ENCODE measurements at regions not wholly inside any gene's neighbourhood (a gene's known extent, or its start where the extent isn't known, plus 50 kb on each side); places are given as distances from the start of the nearest gene placed in this dataset.

DNA sequence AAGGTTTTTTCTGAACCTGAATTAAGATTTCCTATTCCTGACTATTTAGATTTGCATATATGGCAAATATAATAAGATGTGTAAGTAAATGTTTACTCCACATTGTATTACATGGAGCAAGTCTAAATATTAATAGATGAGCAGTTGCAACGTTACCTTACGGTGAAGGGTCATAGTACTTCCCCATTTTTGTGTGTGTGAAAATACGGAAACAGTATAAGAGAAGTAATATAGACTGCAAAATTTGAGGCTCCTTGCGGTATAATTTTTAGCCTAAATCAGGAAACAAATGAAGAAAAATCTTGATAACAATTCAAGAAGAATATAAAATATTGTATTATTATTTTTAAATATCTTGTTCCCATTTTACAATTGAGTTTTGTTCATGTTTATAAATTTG lies 434.2 kb downstream of the GRB14 start:
- Histone ChIP-seq H3K27ac (no peak overlapping the region), H3K4me3 (no peak overlapping the region)

DNA sequence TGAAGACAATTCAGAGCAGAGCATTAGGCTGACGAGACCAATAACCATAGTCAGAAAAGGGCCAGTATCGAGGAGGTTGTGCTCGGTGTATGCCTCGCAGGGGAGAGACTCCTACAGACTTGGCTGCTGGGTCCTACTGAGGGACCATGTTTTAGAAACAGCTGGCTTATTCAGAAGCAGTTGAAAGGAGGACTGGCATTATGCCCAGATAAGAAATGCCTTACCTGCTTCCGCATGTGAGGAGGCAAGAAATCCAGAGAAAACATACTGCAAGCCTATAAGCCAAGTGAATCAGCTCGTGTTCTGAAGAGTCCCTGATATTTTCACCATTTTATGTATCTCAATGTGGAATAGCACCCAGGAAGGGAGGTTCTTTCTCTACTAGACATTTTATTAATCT lies 434.7 kb downstream of the GRB14 start:
- H3K4me3 ChIP-seq: no peak overlapping the region
- no peak overlapping the region for H3K27ac ChIP-seq

DNA sequence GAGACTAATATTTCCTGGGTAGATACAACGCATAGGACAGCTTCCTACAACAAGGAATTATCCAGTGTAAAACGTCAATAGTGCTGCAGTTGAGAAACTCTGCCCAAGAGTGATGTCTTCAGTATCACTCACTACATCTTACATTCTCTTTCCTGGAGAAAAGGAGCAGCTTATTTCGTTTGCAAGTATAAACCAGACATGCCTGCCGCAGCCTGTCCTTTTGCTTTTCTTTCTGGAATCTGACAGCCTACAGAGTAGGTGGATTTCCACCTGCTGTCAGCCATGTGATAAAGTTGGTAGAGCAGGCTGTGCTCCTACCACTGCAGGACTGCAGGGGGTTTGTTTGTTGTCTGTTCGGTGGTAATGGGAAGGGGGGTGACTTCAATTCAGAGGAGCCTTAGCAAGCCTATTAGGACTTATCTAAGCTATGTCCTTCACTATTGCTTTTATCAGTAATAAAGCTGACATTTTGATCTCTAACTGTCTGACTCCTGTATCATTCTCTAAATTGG lies 439.1 kb downstream of the GRB14 start:
- no peak overlapping the region for H3K27ac ChIP-seq
- H3K4me3 ChIP-seq: no peak overlapping the region

DNA sequence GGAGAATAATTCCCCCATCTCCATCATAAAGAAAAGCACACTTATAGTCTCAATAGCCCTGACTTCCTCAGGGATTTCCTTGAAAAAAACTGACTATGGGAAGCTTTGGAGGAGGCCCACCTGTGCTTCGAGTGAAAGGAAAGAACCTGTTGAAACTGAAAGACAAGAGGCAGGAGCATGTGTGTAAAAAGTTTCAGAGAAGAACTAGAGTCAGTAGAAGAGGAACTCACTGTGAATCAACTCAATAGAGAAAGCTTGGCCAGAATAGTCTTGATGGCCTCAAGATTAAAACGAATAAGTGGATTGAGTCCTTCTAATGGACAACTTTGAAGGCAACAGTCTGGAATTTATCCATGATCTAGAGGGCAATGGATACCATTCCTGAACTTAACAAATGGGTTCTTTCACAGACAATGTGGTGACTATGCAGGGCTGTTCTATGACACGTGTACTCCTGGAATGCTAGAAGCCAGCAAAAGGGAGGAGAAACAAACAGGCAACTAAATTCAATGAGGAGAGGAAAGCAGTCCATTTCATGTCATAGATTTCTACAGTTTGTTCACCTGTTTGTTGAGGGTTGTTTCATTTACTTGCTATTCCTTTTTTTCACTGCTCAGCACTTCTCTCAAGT lies 442.3 kb downstream of the GRB14 start:
- H3K27ac ChIP-seq: no peak overlapping the region
- H3K4me3 ChIP-seq: no peak overlapping the region

DNA sequence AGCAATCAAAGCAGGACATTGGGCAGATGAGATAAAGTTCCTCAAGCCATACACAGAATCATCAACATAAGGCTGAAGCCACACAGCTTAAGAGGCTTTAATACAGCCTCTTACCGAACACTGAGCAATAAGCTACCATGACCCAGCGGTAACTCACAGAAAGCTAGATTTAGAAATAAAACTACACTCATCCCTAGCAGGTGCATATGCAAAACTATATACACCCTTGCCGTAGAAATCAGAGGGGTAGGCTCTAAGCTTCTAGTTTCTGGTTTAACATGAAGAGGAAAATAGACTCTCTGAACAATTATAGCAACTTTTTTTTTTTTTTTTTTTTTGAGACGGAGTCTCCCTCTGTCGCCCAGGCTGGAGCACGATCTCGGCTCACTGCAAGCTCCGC lies 428.8 kb upstream of the FIGN start:
- no peak overlapping the region for H3K4me3 ChIP-seq

DNA sequence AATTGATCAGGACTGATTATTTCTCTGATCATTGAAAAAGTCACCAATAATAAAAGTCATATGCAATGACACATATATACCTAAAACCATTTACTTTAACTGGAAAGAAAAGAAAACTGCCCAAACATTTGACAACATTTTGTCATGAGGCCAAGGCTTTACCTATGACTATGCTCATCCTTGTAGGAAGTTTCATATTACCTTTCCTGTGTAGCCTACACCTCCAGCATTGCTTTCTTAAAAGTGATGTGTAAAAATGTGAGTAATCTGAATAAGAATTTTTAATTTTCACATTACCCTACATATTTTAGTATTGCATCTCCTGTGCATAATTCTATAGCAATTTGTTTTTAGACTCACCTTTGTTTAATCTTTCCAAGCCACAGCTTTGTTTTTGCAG lies 419.8 kb upstream of the FIGN start:
- H3K27ac ChIP-seq: no peak overlapping the region
- no peak overlapping the region for H3K4me3 ChIP-seq

More for the DNA sequence above, 428.8 kb upstream of the FIGN start:
- no peak overlapping the region for H3K27ac ChIP-seq

DNA sequence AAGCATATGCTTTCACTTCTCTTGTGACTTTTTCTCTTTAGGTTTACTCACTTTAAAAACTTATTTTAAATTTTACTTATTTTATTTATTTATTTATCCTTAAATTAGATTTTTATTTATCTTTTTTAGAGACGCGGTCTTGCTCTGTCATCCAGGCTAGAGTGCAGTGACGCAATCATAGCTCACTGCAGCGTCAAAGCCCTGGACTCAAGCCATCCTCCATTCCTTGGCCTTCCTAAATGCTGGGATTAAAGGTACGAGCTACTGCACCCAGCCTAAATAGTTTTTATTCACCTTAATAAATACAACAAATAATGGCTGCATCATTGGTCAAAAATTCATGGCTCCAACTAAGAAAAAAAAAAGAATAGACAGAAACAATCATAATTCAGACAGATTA lies 415.7 kb upstream of the FIGN start:
- Histone ChIP-seq H3K4me3 (no peak overlapping the region), H3K27ac (no peak overlapping the region)

DNA sequence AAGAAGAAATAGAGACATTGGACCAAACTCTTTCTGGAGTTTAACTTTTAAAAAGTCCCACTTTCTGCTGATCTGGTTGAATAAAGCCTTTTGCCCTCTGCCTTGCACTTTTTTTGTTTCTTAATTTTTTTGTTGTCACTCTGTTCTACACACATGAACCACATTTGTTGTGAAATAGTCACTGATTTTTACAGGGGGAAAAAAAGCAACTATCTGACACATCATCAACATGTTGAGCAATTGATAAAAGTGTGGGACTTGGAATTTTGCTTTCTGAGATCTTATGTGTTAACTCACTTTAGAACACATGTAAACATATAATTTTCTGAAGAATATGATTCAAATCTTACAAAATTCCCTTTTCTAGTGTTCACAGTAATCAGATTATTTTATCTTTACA lies 414.8 kb upstream of the FIGN start:
- Histone ChIP-seq H3K4me3 (no peak overlapping the region), H3K27ac (no peak overlapping the region)

DNA sequence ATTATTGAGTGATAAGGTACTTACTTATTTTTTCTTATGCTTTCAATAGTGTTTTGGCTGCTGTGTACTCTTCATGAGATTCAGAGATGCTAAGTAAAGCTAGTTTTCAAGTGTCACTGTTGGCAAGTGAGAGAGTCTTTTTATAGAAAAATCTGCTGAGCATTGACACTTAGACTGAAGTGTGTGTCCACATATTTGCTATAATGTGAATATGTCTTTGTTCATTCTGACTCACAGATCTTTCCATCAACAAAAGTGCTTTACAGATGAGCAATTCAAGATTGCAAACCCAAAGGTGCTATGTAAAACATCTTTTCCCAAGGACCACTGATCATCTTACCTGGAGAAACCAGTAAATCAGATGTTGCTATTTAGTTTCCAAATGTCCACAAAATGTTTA lies 410.6 kb upstream of the FIGN start:
- Histone ChIP-seq H3K27ac (no peak overlapping the region), H3K4me3 (no peak overlapping the region)

DNA sequence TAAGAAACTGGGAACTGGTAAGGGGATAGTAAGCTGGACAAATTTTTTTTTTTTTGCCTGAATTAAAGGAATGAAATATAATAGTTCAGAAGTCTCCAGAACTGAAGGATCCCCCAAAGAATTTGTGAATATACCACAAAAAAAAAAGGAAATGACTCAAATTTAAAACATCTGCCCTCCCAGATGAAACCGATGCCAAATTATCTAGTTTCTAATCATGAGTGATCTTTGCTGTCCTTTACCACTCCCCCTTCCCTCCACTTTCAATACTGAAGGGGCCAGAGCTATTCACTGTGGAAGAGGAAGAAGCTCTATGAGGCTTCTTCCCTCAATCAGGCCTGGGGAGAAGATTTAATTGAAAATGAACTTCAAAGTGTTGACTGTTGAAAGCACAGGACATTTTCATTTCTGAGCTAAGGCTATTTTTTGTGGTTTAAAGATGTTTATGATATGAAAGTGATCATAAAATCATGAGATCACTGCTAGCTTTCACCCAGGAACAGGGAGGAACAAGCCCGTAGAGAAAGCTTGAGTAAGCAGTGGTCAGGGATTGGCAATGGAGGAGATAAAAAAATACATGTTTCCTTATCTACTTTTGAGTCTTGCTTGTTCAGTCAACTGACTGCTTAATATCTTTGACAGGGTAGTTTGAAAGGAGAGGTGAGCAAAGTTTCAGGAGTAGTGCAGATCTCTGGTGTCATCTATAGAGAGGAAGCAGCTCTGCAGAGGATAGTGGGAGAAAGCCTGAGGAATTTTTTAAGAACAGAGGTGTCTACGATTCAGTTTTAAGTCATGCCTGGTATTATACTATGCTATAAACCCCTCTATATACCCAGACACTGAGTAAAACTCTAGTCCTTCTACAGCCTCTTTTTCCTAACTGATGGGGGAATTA lies 409.5 kb upstream of the FIGN start:
- no peak overlapping the region for H3K4me3 ChIP-seq
- no peak overlapping the region for H3K27ac ChIP-seq

DNA sequence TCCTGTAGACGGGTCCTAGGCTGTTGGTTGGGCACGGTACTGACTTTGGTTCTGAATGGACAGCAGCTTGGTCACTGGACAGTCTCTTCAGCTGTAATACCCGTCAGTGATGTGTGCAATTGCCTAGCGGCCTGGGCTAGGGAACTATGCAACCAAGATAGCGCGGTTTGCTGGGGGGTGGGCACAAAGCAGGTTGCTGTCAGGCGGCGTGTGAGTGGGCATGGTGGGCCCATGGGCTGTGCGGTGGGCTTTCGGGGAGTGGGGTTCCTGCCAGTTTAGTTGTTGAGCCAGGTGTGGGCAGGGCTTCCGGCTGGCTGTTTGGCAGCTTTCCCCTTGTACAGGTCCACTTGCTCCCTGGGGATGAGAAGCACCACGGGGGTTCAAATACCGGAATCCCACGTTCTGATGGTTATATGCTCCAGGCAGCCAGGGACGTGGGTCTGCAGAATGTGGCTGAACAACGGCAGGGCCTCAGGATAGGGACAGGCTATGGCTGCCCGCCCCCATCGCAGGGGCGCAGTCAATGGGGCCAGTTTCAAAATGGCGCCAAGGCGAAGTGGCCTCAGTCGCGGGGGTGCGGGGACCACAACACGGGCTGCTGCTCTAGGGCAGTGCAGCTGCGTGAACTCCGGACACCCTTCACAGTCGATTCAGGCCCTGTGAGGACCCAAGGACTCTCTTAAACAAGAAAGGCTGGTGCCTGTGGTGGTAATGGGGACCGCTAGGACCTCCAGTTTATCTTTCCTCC lies 407.5 kb upstream of the FIGN start:
- Histone ChIP-seq H3K4me3 (no peak overlapping the region), H3K27ac (no peak overlapping the region)

DNA sequence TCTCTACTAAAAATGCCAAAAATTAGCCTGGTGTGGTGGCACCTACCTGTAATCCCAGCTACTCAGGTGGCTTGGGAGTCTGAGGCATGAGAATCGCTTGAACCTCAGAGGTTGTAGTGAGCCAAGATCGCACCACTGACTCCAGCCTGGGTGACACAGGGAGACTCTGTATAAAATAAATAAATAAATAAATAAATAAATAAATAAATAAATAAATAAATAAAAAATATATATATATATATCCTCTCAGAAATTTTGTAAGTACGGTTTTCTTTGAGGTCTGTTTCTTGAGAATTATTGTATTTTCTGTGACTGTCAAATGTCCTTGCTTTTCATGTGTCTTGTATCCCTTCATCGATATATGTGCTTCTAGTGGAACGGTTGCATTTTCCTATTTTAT lies 406.9 kb upstream of the FIGN start:
- no peak overlapping the region for H3K4me3 ChIP-seq
- H3K27ac ChIP-seq: no peak overlapping the region

DNA sequence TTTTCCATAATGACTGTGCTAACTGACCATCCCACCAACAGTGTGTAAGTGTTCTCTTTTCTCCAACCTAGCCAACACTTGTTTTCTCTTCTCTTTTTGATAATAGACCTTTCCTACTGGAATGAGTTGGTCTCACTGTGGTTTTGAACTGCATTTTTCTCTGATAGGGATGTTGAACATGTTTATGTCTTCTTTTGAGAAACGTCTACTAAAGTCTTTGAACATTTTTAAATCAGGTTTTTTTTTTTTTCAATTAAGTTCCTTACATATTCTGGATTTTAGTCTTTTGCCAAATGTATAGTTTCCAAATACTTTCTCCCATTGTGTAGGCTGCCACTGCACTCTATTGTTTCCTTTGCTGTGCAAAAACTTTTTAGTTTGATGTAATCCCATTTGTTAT lies 405.5 kb upstream of the FIGN start:
- Histone ChIP-seq H3K4me3 (no peak overlapping the region), H3K27ac (no peak overlapping the region)

DNA sequence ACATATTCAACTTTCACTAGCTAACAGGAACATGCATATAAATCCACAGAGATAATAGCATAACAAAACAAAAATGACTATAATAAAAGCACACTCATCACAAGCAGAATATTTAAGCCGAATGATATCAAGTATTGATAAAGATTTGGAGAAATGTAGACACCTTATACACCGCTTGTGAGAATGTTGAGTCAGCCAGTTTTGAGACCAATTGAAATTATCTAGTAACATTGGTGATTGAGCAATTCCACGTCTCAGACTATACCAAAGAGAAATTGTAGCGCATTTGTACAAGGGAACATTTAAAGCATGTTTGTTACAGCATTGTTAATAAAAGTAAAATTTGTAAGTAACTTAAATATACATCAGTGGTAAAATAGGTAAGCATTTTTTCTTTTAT lies 402.9 kb upstream of the FIGN start:
- H3K27ac ChIP-seq: no peak overlapping the region

DNA sequence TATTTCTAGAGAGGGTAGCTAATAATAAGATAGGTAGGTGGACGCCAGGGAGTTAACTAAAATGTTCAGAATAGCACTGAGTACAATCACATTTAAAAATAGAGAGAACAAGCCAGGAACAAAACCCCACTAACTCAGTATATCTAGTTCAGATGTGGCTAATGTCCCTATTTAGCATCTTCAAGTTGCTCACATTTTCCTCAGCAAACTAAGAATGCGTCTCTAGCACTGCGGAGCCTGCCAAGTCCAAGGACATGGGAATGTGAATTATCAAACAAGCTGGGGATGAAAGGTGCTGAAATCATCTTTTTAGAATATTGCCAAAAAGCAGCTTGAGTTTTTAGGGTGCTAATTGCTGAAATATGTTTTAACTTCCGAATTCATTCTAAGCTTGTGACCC lies 398.5 kb upstream of the FIGN start:
- H3K4me3 ChIP-seq: no peak overlapping the region

More for the DNA sequence above, 402.9 kb upstream of the FIGN start:
- no peak overlapping the region for H3K4me3 ChIP-seq

DNA sequence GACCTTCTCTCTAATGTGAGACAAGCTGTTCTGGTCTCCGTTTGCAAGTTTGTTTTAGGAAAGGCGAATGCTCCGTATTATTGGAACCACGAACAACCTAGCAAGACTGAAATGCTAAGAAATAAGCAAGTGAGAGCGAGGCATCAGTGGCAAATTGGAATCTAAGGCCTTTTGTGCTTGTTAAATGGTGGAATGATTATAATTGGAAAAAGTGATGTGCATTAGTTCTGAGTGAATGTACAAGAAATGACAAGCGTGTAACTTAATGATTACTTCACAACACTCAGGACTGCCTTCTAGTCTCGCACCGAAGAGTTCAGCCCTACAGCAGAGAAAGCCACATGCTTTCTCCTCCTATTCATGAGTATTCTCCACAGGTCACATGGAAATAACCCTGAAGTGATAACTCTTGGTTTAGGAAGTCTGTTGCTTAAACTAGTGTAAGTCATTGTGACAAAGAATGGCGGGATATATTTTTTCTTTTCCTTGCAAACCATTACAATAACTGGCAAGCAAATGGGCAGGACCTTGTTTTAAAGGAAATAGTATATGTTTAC lies 392.2 kb upstream of the FIGN start:
- Histone ChIP-seq H3K4me3 (no peak overlapping the region), H3K27ac (no peak overlapping the region)

More for the DNA sequence above, 398.5 kb upstream of the FIGN start:
- H3K27ac ChIP-seq: no peak overlapping the region

DNA sequence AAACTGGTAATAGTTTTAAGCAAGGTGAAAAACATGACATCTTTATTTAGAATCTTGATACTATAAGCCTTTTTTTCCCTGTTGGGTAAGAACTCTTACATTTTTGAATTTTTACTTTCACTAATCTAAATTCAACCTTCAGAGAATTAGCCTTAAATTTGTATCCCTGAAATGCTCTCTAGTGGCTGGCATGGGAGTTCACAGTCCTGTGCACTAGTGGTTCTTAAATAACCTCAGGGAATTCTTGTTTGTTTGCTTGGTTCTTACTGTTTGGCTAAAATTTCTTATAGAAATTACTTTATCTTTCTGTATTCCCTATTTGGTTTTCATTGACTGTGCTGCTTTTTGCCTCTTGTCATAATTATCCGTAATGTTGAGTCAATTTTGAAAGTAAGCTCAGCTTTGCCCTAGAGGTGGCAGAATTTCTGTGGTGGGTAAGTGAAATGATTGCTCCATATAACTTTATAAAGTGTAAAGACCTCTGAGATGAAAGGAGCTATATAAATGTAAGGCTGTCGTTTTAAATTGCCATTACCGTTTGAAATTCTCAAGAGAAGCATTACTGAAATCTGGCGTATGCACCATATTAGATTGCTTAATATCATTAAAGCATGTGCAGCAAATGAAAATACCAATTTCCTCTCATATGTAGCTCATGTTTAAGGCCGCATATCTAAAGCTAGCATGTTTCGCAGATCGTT lies 391.3 kb upstream of the FIGN start:
- H3K27ac ChIP-seq: no peak overlapping the region
- H3K4me3 ChIP-seq: no peak overlapping the region

DNA sequence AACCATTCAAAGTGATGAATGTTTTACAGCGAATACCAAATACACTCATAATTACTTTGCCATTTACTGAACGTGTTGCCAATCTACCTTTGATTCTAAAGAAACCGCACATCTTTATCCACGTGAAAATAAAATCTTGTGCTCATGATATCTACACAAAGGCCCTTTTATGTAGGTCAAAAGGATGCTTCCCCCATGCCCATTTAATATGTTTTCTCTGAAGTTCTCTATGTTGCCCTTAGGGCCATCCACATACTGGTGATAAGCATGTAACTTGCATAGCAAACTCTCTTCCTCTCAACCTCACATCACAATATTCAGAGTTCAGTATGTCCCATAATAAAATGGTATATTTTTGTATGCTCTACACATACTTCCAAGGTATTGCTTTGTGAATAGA lies 380.0 kb upstream of the FIGN start:
- H3K27ac ChIP-seq: no peak overlapping the region
- no peak overlapping the region for H3K4me3 ChIP-seq

DNA sequence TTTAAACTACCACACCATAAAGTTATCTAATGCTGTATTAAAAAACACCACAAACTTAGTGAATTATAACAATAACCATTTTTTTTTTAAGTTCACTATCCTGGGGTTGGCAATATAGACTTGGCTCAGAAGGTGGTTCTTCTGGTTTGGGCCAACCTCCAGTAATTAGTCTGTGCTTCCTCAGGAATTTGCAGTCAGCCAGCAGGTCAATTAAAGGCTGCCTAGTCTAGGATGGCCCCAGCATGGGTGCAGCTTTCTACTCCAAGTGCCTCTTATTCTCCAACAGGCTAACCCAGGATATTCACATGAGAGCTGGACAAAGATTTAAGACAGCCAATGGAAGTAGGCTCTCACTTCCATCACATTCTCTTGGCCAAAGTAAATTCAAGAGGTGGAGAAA lies 379.1 kb upstream of the FIGN start:
- H3K4me3 ChIP-seq: no peak overlapping the region

DNA sequence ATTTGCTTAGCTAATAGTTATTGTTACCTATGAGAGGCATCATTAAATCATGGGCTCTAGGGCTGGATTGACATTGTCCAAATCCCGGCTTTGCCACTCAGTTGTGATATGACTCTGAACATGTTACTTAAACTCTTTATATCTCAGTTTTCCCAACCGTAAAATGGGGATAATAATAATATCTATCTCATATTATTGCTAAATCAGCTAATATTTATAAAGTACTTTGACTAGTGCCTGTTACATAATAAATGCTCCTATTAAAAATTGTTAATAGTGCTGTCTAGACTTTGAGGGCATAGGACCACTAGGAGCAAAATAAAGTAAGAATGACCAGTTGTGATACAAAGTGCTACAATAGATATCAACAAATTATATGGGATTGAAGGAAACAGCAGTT lies 376.3 kb upstream of the FIGN start:
- Histone ChIP-seq H3K4me3 (no peak overlapping the region), H3K27ac (no peak overlapping the region)

More for the DNA sequence above, 379.1 kb upstream of the FIGN start:
- H3K27ac ChIP-seq: no peak overlapping the region

All from skin epidermis (tissue), 12 donors.